PC-3 (cell line): ENCODE measurements at regions not wholly inside any gene's neighbourhood (a gene's known extent, or its start where the extent isn't known, plus 50 kb on each side); places are given as distances from the start of the nearest gene placed in this dataset.

Experiments used
- ATAC-seq: fragments of 200-7000 bp; cut with Tn5 transposase; 2 replicates; pipeline ENCODE4 v1.9.1; 2020; ENCODE audit warnings: mild to moderate bottlenecking, moderate library complexity
- BruUV-seq: library from RNA; stranded (reverse); fragments of 400-500 nt; replicated peaks from 2 replicates; lab custom pipeline; 2021; lab: Mats Ljungman, UMichigan
- CTCF ChIA-PET: fragments of 300-600 bp; sonication (Branson Sonifier 250); formaldehyde crosslinking; loops from one replicate; lab custom pipeline; 2022; ENCODE audit warnings: antibody characterized with exemption; lab: Charles Lee
- POLR2A ChIA-PET: fragments of 300-600 bp; sonication (Branson Sonifier 250); formaldehyde crosslinking; loops from one replicate; lab custom pipeline; 2022; ENCODE audit warnings: antibody characterized with exemption; ENCODE audit not compliant: unreplicated experiment; lab: Charles Lee
- DNase-seq: peaks from one replicate; pipeline ENCODE4 v3.0.0-alpha.2; 2015
- H2AFZ ChIP-seq: fragments of 300-600 bp; sonication (generic); 2 replicates; pipeline ENCODE4 v1.6.0; 2016; ENCODE audit warnings: antibody characterized with exemption, low read length
- H3F3A ChIP-seq: fragments of 300-600 bp; sonication (generic); one replicate; pipeline ENCODE4 v1.6.0; 2017; ENCODE audit warnings: antibody characterized with exemption, low read length, control low read depth, mild to moderate bottlenecking; ENCODE audit not compliant: unreplicated experiment
- H3K27ac ChIP-seq: fragments of 300-600 bp; sonication (generic); 2 replicates; pipeline ENCODE4 v1.5.1; 2016; ENCODE audit warnings: mild to moderate bottlenecking, low read length
- H3K27me3 ChIP-seq: fragments of 300-600 bp; sonication (generic); 2 replicates; pipeline ENCODE4 v1.6.1; 2016; ENCODE audit warnings: low read length, mixed read lengths
- H3K36me3 ChIP-seq: fragments of 300-600 bp; sonication (generic); 2 replicates; pipeline ENCODE4 v1.6.1; 2016; ENCODE audit warnings: low read depth, mixed run types, low read length, mixed read lengths
- H3K4me1 ChIP-seq: fragments of 300-600 bp; sonication (generic); 2 replicates; pipeline ENCODE4 v1.5.1; 2016; ENCODE audit warnings: low read length; ENCODE audit not compliant: insufficient read depth
- H3K4me2 ChIP-seq: fragments of 300-600 bp; sonication (generic); 2 replicates; pipeline ENCODE4 v1.6.0; 2016; ENCODE audit warnings: low read length
- H3K4me3 ChIP-seq: fragments of 300-600 bp; sonication (generic); 2 replicates; pipeline ENCODE4 v1.5.1; 2016; ENCODE audit warnings: mild to moderate bottlenecking, low read length, mixed read lengths
- H3K79me2 ChIP-seq: fragments of 300-600 bp; sonication (generic); 2 replicates; pipeline ENCODE4 v1.6.1; 2017; ENCODE audit warnings: low read length, mixed read lengths
- H3K9ac ChIP-seq: fragments of 300-600 bp; sonication (generic); 2 replicates; pipeline ENCODE4 v1.6.0; 2016; ENCODE audit warnings: mild to moderate bottlenecking, low read length
- H3K9me2 ChIP-seq: fragments of 300-600 bp; sonication (generic); replicated peaks from 2 replicates; pipeline ENCODE4 v1.6.1; 2016; ENCODE audit warnings: mixed run types, low read length, mixed read lengths
- H3K9me3 ChIP-seq: fragments of 300-600 bp; sonication (generic); 2 replicates; pipeline ENCODE4 v1.6.1; 2016; ENCODE audit warnings: low read length, mixed read lengths
- H4K20me1 ChIP-seq: fragments of 300-600 bp; sonication (generic); 2 replicates; pipeline ENCODE4 v1.6.1; 2016; ENCODE audit warnings: low read length, mixed read lengths
- CTCF ChIP-seq: fragments of 300-600 bp; sonication (generic); conservative IDR thresholded peaks from 2 replicates; pipeline ENCODE4 v1.5.1; 2017; ENCODE audit warnings: antibody characterized with exemption, low read depth, mild to moderate bottlenecking, low read length
- EZH2 ChIP-seq: fragments of 300-600 bp; sonication (generic); IDR thresholded peaks from one replicate; pipeline ENCODE4 v1.6.1; 2017; ENCODE audit warnings: antibody characterized with exemption, mild to moderate bottlenecking, low read length; ENCODE audit not compliant: unreplicated experiment
- EZH2phosphoT487 ChIP-seq: fragments of 300-600 bp; sonication (generic); IDR thresholded peaks from 2 replicates; pipeline ENCODE4 v1.6.1; 2018; ENCODE audit warnings: mild to moderate bottlenecking, antibody characterized with exemption, low read length, borderline replicate concordance
- intact Hi-C: fragments of 100-400 bp; cut with micrococcal nuclease; formaldehyde crosslinking; loops from 2 replicates; pipeline ENCODE4 v1.9.0; 2023

DNA sequence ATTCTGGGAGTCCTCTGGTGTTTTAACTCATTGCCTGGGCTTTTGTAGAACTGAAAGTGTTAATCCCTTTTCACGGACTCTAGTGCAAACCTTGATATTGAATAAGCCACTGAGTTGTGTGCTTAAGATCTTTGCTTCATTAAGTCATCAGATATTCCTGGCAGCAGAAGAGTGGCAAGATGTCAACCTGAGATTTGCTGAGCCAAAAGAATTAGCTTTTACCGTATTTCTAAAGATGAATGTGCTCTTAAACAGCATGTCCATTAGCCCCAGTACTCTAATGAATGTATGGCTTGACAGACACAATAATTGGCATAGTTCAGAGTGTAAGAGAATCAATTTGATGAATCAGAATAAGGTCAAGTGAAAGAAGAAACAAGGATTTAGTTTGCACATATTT lies 87.2 kb upstream of the CDH6 start:
- intact Hi-C loops = no loop called here
- BruUV-seq = no TSS peak
- no peak for DNase-seq

GRCh38 chr5:31104775-31105174 lies 88.7 kb upstream of the CDH6 start:
- H3K27ac ChIP-seq = no peak overlapping the region
- no peaks in the 10 kb centered on the region for H3K9me2 ChIP-seq
- no peaks in the 10 kb centered on the region for H4K20me1 ChIP-seq
- ATAC-seq (no peak), DNase-seq (no peak)
- no peak overlapping the region for H2AFZ ChIP-seq
- no peak overlapping the region for H3K4me2 ChIP-seq
- no TSS peak for BruUV-seq
- intact Hi-C loops = no loop called here
- H3K4me1 ChIP-seq = peaks cover 17% of the 10 kb centered on the region
- H3K9me3 ChIP-seq = no peaks in the 10 kb centered on the region
- no peaks in the 10 kb centered on the region for H3K27me3 ChIP-seq
- no peaks in the 10 kb centered on the region for H3K36me3 ChIP-seq
- no peaks in the 10 kb centered on the region for H3F3A ChIP-seq
- H3K79me2 ChIP-seq = no peaks in the 10 kb centered on the region
- no peak for TF ChIP-seq CTCF
- TF ChIP-seq EZH2 = no peak
- H3K9ac ChIP-seq = no peak overlapping the region
- H3K4me3 ChIP-seq = no peak overlapping the region
- CTCF ChIA-PET = no interaction called here
- POLR2A ChIA-PET = no interaction called here

More for the DNA sequence above, 87.2 kb upstream of the CDH6 start:
- Histone ChIP-seq H3K4me3 (no peak overlapping the region), H3K9me3 (no peaks in the 10 kb centered on the region), H3K4me1 (peaks cover 17% of the 10 kb centered on the region), H3K9ac (no peak overlapping the region), H3K79me2 (no peaks in the 10 kb centered on the region), H3K9me2 (no peaks in the 10 kb centered on the region), H3F3A (no peaks in the 10 kb centered on the region), H4K20me1 (no peaks in the 10 kb centered on the region), H2AFZ (peak overlapping the region; percentile 70; the same call in 1 of the 2 replicates), H3K27me3 (no peaks in the 10 kb centered on the region), H3K4me2 (0 out of 2 replicates have a peak overlapping the region, but pooled peaks have one; percentile 8), H3K27ac (no peak overlapping the region), H3K36me3 (no peaks in the 10 kb centered on the region)
- TF ChIP-seq CTCF (no peak), EZH2 (no peak), EZH2phosphoT487 (no peak)
- POLR2A ChIA-PET = no interaction called here
- ATAC-seq = no peak
- CTCF ChIA-PET = no interaction called here

GRCh38 chr5:31100781-31101310 lies 92.6 kb upstream of the CDH6 start:
- H3K9me3 ChIP-seq = no peaks in the 10 kb centered on the region
- no peak overlapping the region for H3K4me3 ChIP-seq
- H3K9ac ChIP-seq = no peak overlapping the region
- H3K27me3 ChIP-seq = no peaks in the 10 kb centered on the region
- no peaks in the 10 kb centered on the region for H4K20me1 ChIP-seq
- H3K36me3 ChIP-seq = no peaks in the 10 kb centered on the region
- peaks cover 6% of the 10 kb centered on the region for H3K4me1 ChIP-seq
- H3F3A ChIP-seq = no peaks in the 10 kb centered on the region
- TF ChIP-seq CTCF = no peak
- no peaks in the 10 kb centered on the region for H3K79me2 ChIP-seq
- H3K9me2 ChIP-seq = no peaks in the 10 kb centered on the region
- H3K4me2 ChIP-seq = no peak overlapping the region
- intact Hi-C loops = no loop called here
- ChIA-PET CTCF (no interaction called here), POLR2A (no interaction called here)
- H3K27ac ChIP-seq = no peak overlapping the region
- DNase-seq (no peak), ATAC-seq (no peak)
- H2AFZ ChIP-seq = no peak overlapping the region
- BruUV-seq = no TSS peak
